Smooth muscle cell (in vitro differentiated cells): ENCODE measurements at regions not wholly inside any gene's neighbourhood (a gene's known extent, or its start where the extent isn't known, plus 50 kb on each side); places are given as distances from the start of the nearest gene placed in this dataset.

ENCODE experiments used
- DNase-seq: peaks from one replicate; lab custom pipeline; 2025; ENCODE audit not compliant: unreplicated experiment; lab: John Stamatoyannopoulos, UW
- H2AFZ ChIP-seq: fragments of 200-600 bp; sonication (generic); 2 replicates; pipeline ENCODE4 v1.6.0; 2016; ENCODE audit warnings: antibody characterized with exemption, low read depth, mild to moderate bottlenecking
- H3F3A ChIP-seq: fragments of 200-600 bp; sonication (generic); 2 replicates; pipeline ENCODE4 v1.6.0; 2017; ENCODE audit warnings: antibody characterized with exemption, low read depth
- H3K27ac ChIP-seq: fragments of 200-600 bp; sonication (generic); 2 replicates; pipeline ENCODE4 v1.5.1; 2016; ENCODE audit warnings: low read depth, mild to moderate bottlenecking
- H3K27me3 ChIP-seq: fragments of 200-600 bp; sonication (generic); 2 replicates; pipeline ENCODE4 v1.6.1; 2016; ENCODE audit warnings: low read depth, mild to moderate bottlenecking
- H3K36me3 ChIP-seq: fragments of 200-600 bp; sonication (generic); 2 replicates; pipeline ENCODE4 v1.5.1; 2016; ENCODE audit warnings: low read depth
- H3K4me1 ChIP-seq: fragments of 200-600 bp; sonication (generic); 2 replicates; pipeline ENCODE4 v1.5.1; 2016; ENCODE audit warnings: low read depth
- H3K4me2 ChIP-seq: fragments of 200-600 bp; sonication (generic); 2 replicates; pipeline ENCODE4 v1.6.0; 2016; ENCODE audit warnings: mild to moderate bottlenecking
- H3K4me3 ChIP-seq: fragments of 200-600 bp; sonication (generic); 2 replicates; pipeline ENCODE4 v1.5.1; 2016; ENCODE audit warnings: mild to moderate bottlenecking
- H3K79me2 ChIP-seq: fragments of 200-600 bp; sonication (generic); 2 replicates; pipeline ENCODE4 v1.6.0; 2016; ENCODE audit warnings: low read depth, mild to moderate bottlenecking
- H3K9ac ChIP-seq: fragments of 200-600 bp; sonication (generic); 2 replicates; pipeline ENCODE4 v1.6.0; 2016; ENCODE audit warnings: low read depth
- H3K9me3 ChIP-seq: fragments of 200-600 bp; sonication (generic); replicated peaks from 2 replicates; pipeline ENCODE4 v1.5.1; 2016; ENCODE audit warnings: low read depth
- H4K20me1 ChIP-seq: fragments of 200-600 bp; sonication (generic); 2 replicates; pipeline ENCODE4 v1.6.0; 2016; ENCODE audit warnings: low read depth
- WGBS: methylation state at CpG from one replicate; pipeline ENCODE4 v1.1.7; 2016; ENCODE audit warnings: low lambda C conversion rate; 5-methylcytosine and 5-hydroxymethylcytosine counted together
- TF ChIP-seq, protein P1 (sequence below): fragments of 200-600 bp; sonication (generic); IDR thresholded peaks from 2 replicates; pipeline ENCODE4 v1.5.1; 2017; ENCODE audit warnings: borderline replicate concordance, mild to moderate bottlenecking, antibody characterized with exemption; ENCODE audit not compliant: insufficient read depth, poor library complexity, severe bottlenecking

DNA sequence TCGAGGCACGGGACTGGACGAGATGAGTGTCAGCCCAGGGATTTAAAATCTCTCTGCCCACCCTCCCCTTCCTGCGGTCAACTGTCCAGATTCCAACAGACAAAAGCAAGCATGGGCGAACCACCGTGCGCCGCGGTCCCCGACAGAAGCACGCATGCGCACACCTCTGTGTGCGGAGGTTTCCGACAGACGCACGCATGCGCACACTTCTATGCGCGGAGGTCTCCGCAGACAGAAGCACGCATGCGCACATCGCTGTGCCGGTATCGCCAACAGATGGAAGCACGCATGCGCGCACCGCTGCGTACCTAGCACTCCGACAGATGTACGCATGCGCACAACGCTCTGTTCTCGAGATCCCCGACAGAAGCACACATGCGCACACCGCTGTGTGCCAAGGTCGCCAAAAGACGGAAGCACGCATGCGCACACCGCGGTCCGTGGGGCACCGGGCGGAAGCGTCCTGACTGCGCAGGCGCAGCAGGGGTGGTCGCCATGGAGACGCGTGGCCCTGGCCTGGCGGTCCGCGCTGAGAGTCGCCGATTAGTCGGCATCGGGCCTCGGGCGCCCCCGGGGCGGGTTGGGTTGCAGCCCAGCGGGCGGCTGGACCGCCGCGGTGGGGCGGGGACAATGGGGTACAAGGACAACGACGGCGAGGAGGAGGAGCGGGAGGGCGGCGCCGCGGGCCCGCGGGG is 57.4 kb upstream of the RPH3AL start:
- no peaks in the 10 kb centered on the region for H4K20me1 ChIP-seq
- TF ChIP-seq, protein P1, sequence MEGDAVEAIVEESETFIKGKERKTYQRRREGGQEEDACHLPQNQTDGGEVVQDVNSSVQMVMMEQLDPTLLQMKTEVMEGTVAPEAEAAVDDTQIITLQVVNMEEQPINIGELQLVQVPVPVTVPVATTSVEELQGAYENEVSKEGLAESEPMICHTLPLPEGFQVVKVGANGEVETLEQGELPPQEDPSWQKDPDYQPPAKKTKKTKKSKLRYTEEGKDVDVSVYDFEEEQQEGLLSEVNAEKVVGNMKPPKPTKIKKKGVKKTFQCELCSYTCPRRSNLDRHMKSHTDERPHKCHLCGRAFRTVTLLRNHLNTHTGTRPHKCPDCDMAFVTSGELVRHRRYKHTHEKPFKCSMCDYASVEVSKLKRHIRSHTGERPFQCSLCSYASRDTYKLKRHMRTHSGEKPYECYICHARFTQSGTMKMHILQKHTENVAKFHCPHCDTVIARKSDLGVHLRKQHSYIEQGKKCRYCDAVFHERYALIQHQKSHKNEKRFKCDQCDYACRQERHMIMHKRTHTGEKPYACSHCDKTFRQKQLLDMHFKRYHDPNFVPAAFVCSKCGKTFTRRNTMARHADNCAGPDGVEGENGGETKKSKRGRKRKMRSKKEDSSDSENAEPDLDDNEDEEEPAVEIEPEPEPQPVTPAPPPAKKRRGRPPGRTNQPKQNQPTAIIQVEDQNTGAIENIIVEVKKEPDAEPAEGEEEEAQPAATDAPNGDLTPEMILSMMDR: peak; percentile 6
- peaks cover 3% of the 10 kb centered on the region for H3K4me1 ChIP-seq
- no peaks in the 10 kb centered on the region for H3K36me3 ChIP-seq
- DNase-seq: peak; percentile 99
- peak overlapping the region; percentile 90 for H2AFZ ChIP-seq
- H3K27ac ChIP-seq: peak overlapping the region; percentile 55
- H3K9ac ChIP-seq: peak overlapping the region; percentile 87
- H3F3A ChIP-seq: peaks cover 6% of the 10 kb centered on the region
- 1% methylated on average over 62 of the region's 80 CpGs for WGBS
- no peaks in the 10 kb centered on the region for H3K27me3 ChIP-seq
- peak overlapping the region; percentile 97 for H3K4me2 ChIP-seq
- no peaks in the 10 kb centered on the region for H3K79me2 ChIP-seq
- H3K9me3 ChIP-seq: no peaks in the 10 kb centered on the region
- peak overlapping the region; percentile 80 for H3K4me3 ChIP-seq

DNA sequence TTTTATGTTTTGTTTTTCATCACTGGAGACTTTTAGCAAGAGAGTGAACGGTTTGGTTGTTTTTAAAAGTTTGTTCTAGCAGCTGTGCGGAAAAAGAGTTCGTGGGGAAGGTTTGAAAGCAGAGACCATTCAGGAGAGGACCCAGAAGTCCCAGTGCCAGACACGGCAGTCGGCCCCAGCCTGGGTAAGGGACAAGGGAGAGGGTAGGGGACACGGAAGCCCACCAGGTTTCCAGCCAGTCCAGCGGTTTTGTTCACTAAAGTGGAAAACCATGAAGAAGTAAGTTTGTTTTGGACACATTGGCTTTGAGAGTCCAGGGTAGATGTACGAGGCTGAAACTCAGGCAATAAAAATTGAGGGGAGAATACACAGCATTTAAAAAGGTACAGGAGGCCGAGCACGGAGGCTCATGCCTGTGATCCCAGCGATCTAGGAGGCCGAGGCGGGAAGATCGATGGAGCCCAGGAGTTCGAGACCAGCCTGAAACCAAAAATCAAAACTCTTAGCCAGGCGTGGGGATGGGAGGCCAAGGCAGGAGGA is 56.8 kb upstream of the RPH3AL start:
- TF ChIP-seq, protein P1: no peak

DNA sequence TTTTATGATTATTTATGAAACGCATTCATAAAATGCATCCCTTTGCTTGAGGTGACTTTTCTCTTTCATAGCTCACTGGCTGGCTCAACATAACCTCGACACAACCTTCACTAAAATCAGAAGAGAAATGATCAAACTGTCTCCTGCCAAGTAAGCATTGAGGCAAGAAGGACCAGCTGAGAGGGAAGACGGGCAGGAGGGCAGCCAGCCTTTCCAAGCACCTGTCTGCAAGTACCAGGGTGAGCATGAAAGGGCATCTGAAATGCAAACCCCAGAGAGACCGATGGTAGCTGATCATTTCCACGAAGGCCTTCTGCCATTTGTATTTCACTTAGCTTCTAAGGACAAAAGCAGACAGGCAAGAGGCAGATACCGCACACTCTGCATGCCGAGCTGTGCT is 52.1 kb upstream of the RPH3AL start:
- H3K27ac ChIP-seq: no peak overlapping the region
- H3K4me2 ChIP-seq: no peak overlapping the region
- no peaks in the 10 kb centered on the region for H3K36me3 ChIP-seq
- H3K4me3 ChIP-seq: no peak overlapping the region
- no peak for DNase-seq
- H4K20me1 ChIP-seq: no peaks in the 10 kb centered on the region
- H3K4me1 ChIP-seq: no peaks in the 10 kb centered on the region
- no peaks in the 10 kb centered on the region for H3K79me2 ChIP-seq
- H3F3A ChIP-seq: no peaks in the 10 kb centered on the region
- TF ChIP-seq, protein P1: no peak
- no peaks in the 10 kb centered on the region for H3K9me3 ChIP-seq
- no peak overlapping the region for H3K9ac ChIP-seq
- peaks cover 10% of the 10 kb centered on the region for H3K27me3 ChIP-seq
- H2AFZ ChIP-seq: no peak overlapping the region
- 82% methylated on average over 7 of the region's 7 CpGs for WGBS

More for the DNA sequence above, 56.8 kb upstream of the RPH3AL start:
- H3K27me3 ChIP-seq: no peaks in the 10 kb centered on the region
- no peak overlapping the region for H3K9ac ChIP-seq
- WGBS: 78% methylated on average over 16 of the region's 16 CpGs
- no peak overlapping the region for H3K27ac ChIP-seq
- H4K20me1 ChIP-seq: no peaks in the 10 kb centered on the region
- H3K4me1 ChIP-seq: peaks cover 3% of the 10 kb centered on the region
- H3K36me3 ChIP-seq: no peaks in the 10 kb centered on the region
- H2AFZ ChIP-seq: peak overlapping the region; percentile 9
- H3K4me2 ChIP-seq: peak overlapping the region; percentile 59
- peak overlapping the region; percentile 33 for H3K4me3 ChIP-seq
- H3K79me2 ChIP-seq: no peaks in the 10 kb centered on the region
- H3K9me3 ChIP-seq: no peaks in the 10 kb centered on the region
- peaks cover 6% of the 10 kb centered on the region for H3F3A ChIP-seq
- no peak for DNase-seq
